ENCODE measurements at regions not wholly inside any gene's neighbourhood (a gene's known extent, or its start where the extent isn't known, plus 50 kb on each side); places are given as distances from the start of the nearest gene placed in this dataset.
A peak's percentile ranks its signal among the peaks of the same experiment; 100 is the strongest.
"Not testable (repeated sequence)": the region's sequence is repeated elsewhere in the genome, so short reads cannot be mapped to it uniquely, and the experiment has no call there.

DNA sequence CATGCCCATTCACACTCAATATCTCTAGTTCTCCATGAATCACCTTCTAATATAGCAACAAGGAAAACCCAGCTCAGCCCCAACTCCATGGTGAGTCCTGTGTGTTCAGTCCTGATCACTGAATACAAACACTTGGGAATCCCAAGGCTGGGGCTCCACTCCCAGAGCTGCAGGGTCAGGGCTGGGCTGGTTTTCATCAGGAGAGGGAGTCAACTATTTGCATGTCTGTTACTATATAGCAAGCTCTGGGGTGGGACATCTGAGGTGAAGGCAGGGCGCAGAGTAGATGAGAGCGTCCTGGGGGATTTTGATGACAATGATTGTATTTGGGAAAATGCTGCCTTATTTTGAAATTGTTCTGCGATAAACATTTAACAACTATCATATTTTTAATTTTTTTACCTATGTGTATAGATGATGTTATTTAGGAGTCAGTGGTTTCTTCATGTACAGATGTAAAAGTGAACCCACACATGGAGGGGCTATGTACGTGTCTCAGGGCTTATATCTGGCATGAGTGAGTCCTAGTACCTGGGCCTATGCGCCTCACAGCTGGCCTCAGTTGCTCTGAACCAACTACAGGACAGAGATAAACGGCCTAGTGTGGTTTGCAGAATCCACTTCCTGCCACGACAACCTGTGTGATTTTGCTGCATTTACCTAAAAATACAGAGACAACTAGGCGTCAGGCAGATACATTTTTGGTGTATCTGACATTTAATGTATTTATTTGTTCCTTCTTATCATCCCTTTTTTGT, 603.7 kb downstream of the TMEM121 start:
- ATAC-seq; H3K27ac Mint-ChIP-seq; H3K4me3 Mint-ChIP-seq; H3K9me3 Mint-ChIP-seq (ENCODE audit: low read depth); DNase-seq; H3K36me3 Mint-ChIP-seq: not testable (repeated sequence)
- CTCF ChIA-PET: interaction anchor here (0.9 to 2.2 kb wide), 5 partner anchors 11 to 36 kb away, joined by 3 to 8 read pairs (median 4); no protein-coding TSS in a partner anchor
- Mint-ChIP-seq H3K27me3 (peaks cover 60% of the 10 kb centered on the region), H3K4me1 (peaks cover 15% of the 10 kb centered on the region)

- Mint-ChIP-seq H3K4me1 (peaks cover 15% of the 10 kb centered on the region), H3K27me3 (peaks cover 49% of the 10 kb centered on the region)
- H3K9me3 Mint-ChIP-seq (ENCODE audit: low read depth); CTCF ChIA-PET; DNase-seq; H3K36me3 Mint-ChIP-seq; H3K4me3 Mint-ChIP-seq; ATAC-seq; H3K27ac Mint-ChIP-seq: not testable (repeated sequence)
Measured at GRCh38 chr14:106133126-106133525, 606.7 kb downstream of the TMEM121 start.

- Mint-ChIP-seq H3K36me3 (no peaks in the 10 kb centered on the region), H3K4me1 (peaks cover 5% of the 10 kb centered on the region), H3K27ac (no peak overlapping the region), H3K27me3 (peaks cover 42% of the 10 kb centered on the region), H3K9me3 (ENCODE audit: low read depth) (no peaks in the 10 kb centered on the region), H3K4me3 (no peak overlapping the region)
- DNase-seq (no peak), ATAC-seq (no peak)
- CTCF ChIA-PET: no interaction called here
Measured at GRCh38 chr14:106134886-106135285, 608.5 kb downstream of the TMEM121 start.

GRCh38 chr14:106141242-106142220, 615.1 kb downstream of the TMEM121 start:
- Mint-ChIP-seq H3K27ac (no peak overlapping the region), H3K9me3 (ENCODE audit: low read depth) (no peaks in the 10 kb centered on the region), H3K4me3 (no peak overlapping the region), H3K27me3 (peaks cover 16% of the 10 kb centered on the region), H3K4me1 (peaks cover 4% of the 10 kb centered on the region), H3K36me3 (no peaks in the 10 kb centered on the region)
- ATAC-seq (peak; percentile 16), DNase-seq (peak; percentile 61)
- CTCF ChIA-PET: interaction anchor here (0.6 to 1.7 kb wide), 11 partner anchors 10 to 275 kb away, joined by 3 to 10 read pairs (median 4); no protein-coding TSS in a partner anchor

GRCh38 chr14:106145731-106146130, 619.3 kb downstream of the TMEM121 start:
- not testable (repeated sequence) for H3K9me3 Mint-ChIP-seq (ENCODE audit: low read depth); ATAC-seq; DNase-seq; H3K4me3 Mint-ChIP-seq; H3K27ac Mint-ChIP-seq; H3K36me3 Mint-ChIP-seq; H3K4me1 Mint-ChIP-seq
- peaks cover 28% of the 10 kb centered on the region for H3K27me3 Mint-ChIP-seq
- CTCF ChIA-PET: interaction anchor here (1.2 to 1.6 kb wide), 2 partner anchors 8 to 29 kb away, joined by 3 to 4 read pairs; no protein-coding TSS in a partner anchor

DNA sequence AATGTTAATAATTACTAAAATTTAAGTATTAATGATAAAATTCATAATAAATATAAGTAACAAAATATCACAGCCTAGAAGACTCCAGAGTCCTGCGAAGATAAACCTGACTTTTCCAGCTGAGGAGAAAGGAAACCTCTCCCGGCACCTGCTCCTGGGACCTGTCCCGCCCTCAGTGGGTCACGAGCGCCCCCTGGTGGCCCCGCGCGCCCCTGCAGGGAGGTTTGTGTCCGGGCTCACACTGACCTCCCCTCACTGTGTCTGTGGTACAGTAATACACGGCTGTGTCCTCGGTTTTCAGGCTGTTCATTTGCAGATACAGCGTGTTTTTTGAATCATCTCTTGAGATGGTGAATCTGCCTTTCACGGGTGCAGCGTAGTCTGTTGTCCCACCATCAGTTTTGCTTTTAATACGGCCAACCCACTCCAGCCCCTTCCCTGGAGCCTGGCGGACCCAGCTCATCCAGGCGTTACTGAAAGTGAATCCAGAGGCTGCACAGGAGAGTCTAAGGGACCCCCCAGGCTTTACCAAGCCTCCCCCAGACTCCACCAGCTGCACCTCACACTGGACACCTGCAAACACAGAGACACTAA, 627.1 kb downstream of the TMEM121 start:
- DNase-seq: peak; percentile 80
- H3K4me1 Mint-ChIP-seq; H3K4me3 Mint-ChIP-seq; H3K36me3 Mint-ChIP-seq; ATAC-seq; H3K9me3 Mint-ChIP-seq (ENCODE audit: low read depth); H3K27ac Mint-ChIP-seq: not testable (repeated sequence)
- CTCF ChIA-PET: interaction anchor here (0.6 to 2.9 kb wide), 11 partner anchors 9 to 109 kb away, joined by 3 to 10 read pairs (median 3); no protein-coding TSS in a partner anchor
- H3K27me3 Mint-ChIP-seq: peaks cover 45% of the 10 kb centered on the region

DNA sequence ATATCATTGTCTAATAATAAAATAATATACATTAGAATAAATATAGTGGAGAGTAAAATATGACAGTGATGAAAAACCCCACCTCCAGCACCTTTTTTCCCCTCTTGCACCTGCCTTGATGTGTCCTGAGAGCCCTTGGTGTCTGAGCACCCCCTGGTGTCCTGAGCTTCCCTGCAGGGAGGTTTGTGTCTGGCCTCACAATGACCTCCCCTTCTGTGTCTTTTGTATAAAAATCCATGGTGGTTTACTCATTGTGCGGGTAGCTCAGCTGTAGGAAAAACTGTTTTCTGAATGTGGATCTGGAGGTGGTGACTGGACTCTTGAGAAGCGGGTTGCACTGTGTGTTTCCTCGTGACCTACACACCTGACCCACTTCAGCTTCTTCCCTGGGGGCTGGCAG, 636.9 kb downstream of the TMEM121 start:
- DNase-seq (no peak), ATAC-seq (no peak)
- Mint-ChIP-seq H3K4me3 (no peak overlapping the region), H3K4me1 (no peaks in the 10 kb centered on the region), H3K27me3 (peaks cover 63% of the 10 kb centered on the region), H3K9me3 (ENCODE audit: low read depth) (no peaks in the 10 kb centered on the region), H3K36me3 (no peaks in the 10 kb centered on the region), H3K27ac (no peak overlapping the region)
- CTCF ChIA-PET: interaction anchor here (1.2 to 1.3 kb wide), 2 partner anchors 10 to 145 kb away, joined by 3 to 4 read pairs; no protein-coding TSS in a partner anchor

- CTCF ChIA-PET: interaction anchor here (1.2 to 1.3 kb wide), 2 partner anchors 11 to 144 kb away, joined by 3 to 4 read pairs; no protein-coding TSS in a partner anchor
- ATAC-seq; H3K9me3 Mint-ChIP-seq (ENCODE audit: low read depth); H3K27ac Mint-ChIP-seq; H3K36me3 Mint-ChIP-seq; H3K4me1 Mint-ChIP-seq; H3K4me3 Mint-ChIP-seq; DNase-seq: not testable (repeated sequence)
- H3K27me3 Mint-ChIP-seq: peaks cover 60% of the 10 kb centered on the region
Measured at GRCh38 chr14:106163812-106164211, 637.4 kb downstream of the TMEM121 start.

DNA sequence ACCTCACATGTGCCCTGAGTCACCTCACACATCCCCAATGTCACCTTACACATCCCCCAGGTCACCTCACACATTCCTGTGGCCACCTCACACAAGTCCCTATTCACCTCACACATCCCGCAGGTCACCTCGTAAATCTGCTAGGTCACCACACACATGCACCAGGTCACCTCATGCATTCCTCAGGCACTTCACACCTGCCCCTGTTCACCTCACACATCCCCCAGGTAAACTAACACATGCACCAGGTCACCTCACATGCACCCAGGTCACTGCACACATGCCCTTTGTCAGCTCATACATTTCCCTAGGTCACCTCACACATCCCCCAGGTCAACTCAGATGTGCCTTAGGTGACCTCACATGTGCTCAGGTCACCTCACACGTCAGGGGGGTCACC, 639.8 kb downstream of the TMEM121 start:
- no peak overlapping the region for H3K27ac Mint-ChIP-seq

GRCh38 chr14:106166650-106167204, 640.3 kb downstream of the TMEM121 start:
- Mint-ChIP-seq H3K36me3 (no peaks in the 10 kb centered on the region), H3K9me3 (ENCODE audit: low read depth) (no peaks in the 10 kb centered on the region), H3K27ac (no peak overlapping the region), H3K4me1 (peaks cover 6% of the 10 kb centered on the region), H3K4me3 (no peak overlapping the region), H3K27me3 (peaks cover 51% of the 10 kb centered on the region)
- CTCF ChIA-PET: no interaction called here
- ATAC-seq: no peak
- no peak for DNase-seq

More for the DNA sequence above, 639.8 kb downstream of the TMEM121 start:
- H3K4me3 Mint-ChIP-seq: no peak overlapping the region
- DNase-seq (no peak), ATAC-seq (no peak)
- H3K4me1 Mint-ChIP-seq: peaks cover 6% of the 10 kb centered on the region
- peaks cover 51% of the 10 kb centered on the region for H3K27me3 Mint-ChIP-seq
- no peaks in the 10 kb centered on the region for H3K36me3 Mint-ChIP-seq
- H3K9me3 Mint-ChIP-seq (ENCODE audit: low read depth): no peaks in the 10 kb centered on the region
- CTCF ChIA-PET: no interaction called here

- H3K9me3 Mint-ChIP-seq (ENCODE audit: low read depth); H3K36me3 Mint-ChIP-seq; ATAC-seq; H3K4me3 Mint-ChIP-seq; H3K27ac Mint-ChIP-seq: not testable (repeated sequence)
- peak; percentile 85 for DNase-seq
- CTCF ChIA-PET: interaction anchor here (0.9 to 4.6 kb wide), 11 partner anchors 11 to 125 kb away, joined by 3 to 37 read pairs (median 4); no protein-coding TSS in a partner anchor
- Mint-ChIP-seq H3K4me1 (peaks cover 24% of the 10 kb centered on the region), H3K27me3 (peaks cover 45% of the 10 kb centered on the region)
Measured at GRCh38 chr14:106170163-106170658, 643.8 kb downstream of the TMEM121 start.

GRCh38 chr14:106174206-106174605, 647.8 kb downstream of the TMEM121 start:
- H3K36me3 Mint-ChIP-seq: no peaks in the 10 kb centered on the region
- ATAC-seq: peak; percentile 51
- peak overlapping the region; percentile 63 for H3K27ac Mint-ChIP-seq
- peak overlapping the region; percentile 11 for H3K4me3 Mint-ChIP-seq
- CTCF ChIA-PET: interaction anchor here (1.3 to 2.0 kb wide), 2 partner anchors 11 to 28 kb away, joined by 3 to 10 read pairs; no protein-coding TSS in a partner anchor
- peaks cover 54% of the 10 kb centered on the region for H3K27me3 Mint-ChIP-seq
- no peaks in the 10 kb centered on the region for H3K9me3 Mint-ChIP-seq (ENCODE audit: low read depth)
- peaks cover 52% of the 10 kb centered on the region for H3K4me1 Mint-ChIP-seq
- peak; percentile 81 for DNase-seq

Data from activated CD8-positive, alpha-beta memory T cell treated with anti-CD3 and anti-CD28 coated beads, Interleukin-2, amount 10 ng/mL, durations not matched to agents 7 days and 5 days (primary cell).